PFSK-1 (cell line): ENCODE measurements at regions not wholly inside any gene's neighbourhood (a gene's known extent, or its start where the extent isn't known, plus 50 kb on each side); places are given as distances from the start of the nearest gene placed in this dataset.

Source experiments
- FOXP2 ChIP-seq: optimal IDR thresholded peaks from 2 replicates; pipeline ENCODE3; 2011; ENCODE audit warnings: borderline replicate concordance, control low read depth, inconsistent platforms; ENCODE audit not compliant: insufficient read depth; ENCODE audit errors: extremely low read length, extremely low read depth
- POLR2AphosphoS5 ChIP-seq: IDR thresholded peaks from 2 replicates; pipeline ENCODE4 v1.6.1; 2012; ENCODE audit warnings: low read depth, mild to moderate bottlenecking, control low read depth, low read length, moderate library complexity
- REST ChIP-seq, 2 experiments: IDR thresholded peaks; 2 replicates each; pipeline versions ENCODE4 v1.6.1 to v1.8.0; 2011 to 2012; ENCODE audit warnings: low read depth in 2 of 2, low read length in 2 of 2, control low read depth in 1 of 2, inconsistent platforms in 1 of 2, mild to moderate bottlenecking in 1 of 2, moderate library complexity in 1 of 2; ENCODE audit not compliant: insufficient read depth in 1 of 2
- SIN3A ChIP-seq: IDR thresholded peaks from 2 replicates; pipeline ENCODE4 v1.6.1; 2012; ENCODE audit warnings: mild to moderate bottlenecking, low read length, moderate library complexity, borderline replicate concordance; ENCODE audit not compliant: insufficient read depth
- TAF1 ChIP-seq: IDR thresholded peaks from 2 replicates; pipeline ENCODE4 v1.6.1; 2012; ENCODE audit warnings: low read length, control low read depth, borderline replicate concordance; ENCODE audit not compliant: insufficient read depth

- TF ChIP-seq FOXP2 (no peak), TAF1 (no peak), SIN3A (no peak), REST (IDR thresholded peaks at IDR 0.05; ENCODE audit: insufficient read depth in 1 of 2, low read depth in 2 of 2, low read length in 2 of 2) (no peak)
These were observed 187.8 kb downstream of the TLE3 start for GRCh38 chr15:69909719-69910444.

- no peak for TF ChIP-seq FOXP2
- TF ChIP-seq POLR2AphosphoS5: no peak
- no peak for TF ChIP-seq TAF1
- no peak for TF ChIP-seq REST (IDR thresholded peaks at IDR 0.05; ENCODE audit: insufficient read depth in 1 of 2, low read depth in 2 of 2, low read length in 2 of 2)
- TF ChIP-seq SIN3A: no peak
These were observed 187.2 kb downstream of the TLE3 start for GRCh38 chr15:69910514-69910913.

- TF ChIP-seq FOXP2 (no peak), SIN3A (no peak), POLR2AphosphoS5 (no peak), TAF1 (no peak), REST (IDR thresholded peaks at IDR 0.05; ENCODE audit: insufficient read depth in 1 of 2, low read depth in 2 of 2, low read length in 2 of 2) (no peak)
These were observed 185.6 kb downstream of the TLE3 start for GRCh38 chr15:69912116-69912515.

- TF ChIP-seq SIN3A (no peak), REST (IDR thresholded peaks at IDR 0.05; ENCODE audit: insufficient read depth in 1 of 2, low read depth in 2 of 2, low read length in 2 of 2) (no peak), FOXP2 (no peak), TAF1 (no peak), POLR2AphosphoS5 (no peak)
These were observed 183.7 kb downstream of the TLE3 start for GRCh38 chr15:69914040-69914439.

GRCh38 chr15:69914960-69915359, 182.8 kb downstream of the TLE3 start:
- no peak for TF ChIP-seq TAF1
